Mucosa of descending colon (tissue), 3 donors: ENCODE measurements at regions not wholly inside any gene's neighbourhood (a gene's known extent, or its start where the extent isn't known, plus 50 kb on each side); places are given as distances from the start of the nearest gene placed in this dataset.

Source experiments
- ATAC-seq: fragments of 200-7000 bp; cut with Tn5 transposase; one replicate; pipeline ENCODE4 v1.9.1; 2020; ENCODE audit warnings: mild to moderate bottlenecking, moderate library complexity
- DNase-seq, 3 donors: peaks; one replicate each; pipeline ENCODE4 v3.0.0-alpha.2; 2020
- H3K36me3 ChIP-seq: fragments of 200-600 bp; one replicate; pipeline ENCODE4 v1.8.0; 2021; ENCODE audit warnings: low read depth, mild to moderate bottlenecking
- H3K4me1 ChIP-seq: fragments of 200-600 bp; one replicate; pipeline ENCODE4 v1.8.0; 2021; ENCODE audit warnings: low read depth, mild to moderate bottlenecking
- H3K4me3 ChIP-seq: fragments of 200-600 bp; one replicate; pipeline ENCODE4 v1.8.0; 2021; ENCODE audit warnings: mild to moderate bottlenecking
- H3K9me3 ChIP-seq: fragments of 200-600 bp; one replicate; pipeline ENCODE4 v1.8.0; 2021; ENCODE audit warnings: mild to moderate bottlenecking
- CTCF ChIP-seq: fragments of 200-600 bp; IDR thresholded peaks from one replicate; pipeline ENCODE4 v1.8.0; 2022; ENCODE audit warnings: antibody characterized with exemption, mild to moderate bottlenecking
- intact Hi-C, 2 donors: fragments of 100-400 bp; cut with DNase I in 1 of 2; cut with micrococcal nuclease in 1 of 2; formaldehyde crosslinking; loops; one replicate each; pipeline versions ENCODE4 v1.11.0 to v1.11.1; 2022; cut with DNase I, micrococcal nuclease
- donor health status: DM: no; HTN: no; CAD: no; lungs with moderate emphysema.
- donor health status: DM: no; HTN: no; CAD: no.
- donor health status: DM: no; HTN: yes; CAD: no.

GRCh38 chr4:130689181-130689580, 1593.2 kb downstream of the C4orf33 start:
- Histone ChIP-seq H3K4me3 (no peak overlapping the region), H3K9me3 (no peaks in the 10 kb centered on the region), H3K36me3 (no peaks in the 10 kb centered on the region), H3K4me1 (no peaks in the 10 kb centered on the region)
- ATAC-seq, result no peak
- intact Hi-C loops, result no loop called here
- no peak for TF ChIP-seq CTCF
- no peak for DNase-seq

GRCh38 chr4:130698251-130698650, 1602.3 kb downstream of the C4orf33 start:
- no peak for TF ChIP-seq CTCF
- H3K9me3 ChIP-seq, result no peaks in the 10 kb centered on the region
- intact Hi-C loops, result no loop called here
- H3K4me3 ChIP-seq, result no peak overlapping the region
- no peak for DNase-seq
- no peaks in the 10 kb centered on the region for H3K36me3 ChIP-seq
- no peaks in the 10 kb centered on the region for H3K4me1 ChIP-seq
- ATAC-seq, result no peak

GRCh38 chr4:130699004-130699403, 1603.1 kb downstream of the C4orf33 start:
- Histone ChIP-seq H3K9me3 (no peaks in the 10 kb centered on the region), H3K36me3 (no peaks in the 10 kb centered on the region), H3K4me3 (no peak overlapping the region), H3K4me1 (no peaks in the 10 kb centered on the region)
- TF ChIP-seq CTCF, result no peak
- ATAC-seq (no peak), DNase-seq (no peak)
- intact Hi-C loops, result no loop called here

- no peak for DNase-seq
- ATAC-seq, result no peak
- H3K36me3 ChIP-seq, result no peaks in the 10 kb centered on the region
- no peak overlapping the region for H3K4me3 ChIP-seq
- intact Hi-C loops, result no loop called here
- TF ChIP-seq CTCF, result no peak
- no peaks in the 10 kb centered on the region for H3K4me1 ChIP-seq
- no peaks in the 10 kb centered on the region for H3K9me3 ChIP-seq
Measured at GRCh38 chr4:130703211-130703935, 1607.4 kb downstream of the C4orf33 start.

GRCh38 chr4:130705023-130705422, 1609.1 kb downstream of the C4orf33 start:
- no peaks in the 10 kb centered on the region for H3K9me3 ChIP-seq
- no peak for TF ChIP-seq CTCF
- H3K4me1 ChIP-seq, result no peaks in the 10 kb centered on the region
- no peaks in the 10 kb centered on the region for H3K36me3 ChIP-seq
- no peak for DNase-seq
- intact Hi-C loops, result no loop called here
- ATAC-seq, result no peak
- H3K4me3 ChIP-seq, result no peak overlapping the region

GRCh38 chr4:130712038-130712437, 1616.1 kb downstream of the C4orf33 start:
- no peak for TF ChIP-seq CTCF
- H3K4me3 ChIP-seq, result no peak overlapping the region
- ATAC-seq, result no peak
- no peaks in the 10 kb centered on the region for H3K36me3 ChIP-seq
- no peak for DNase-seq
- H3K9me3 ChIP-seq, result no peaks in the 10 kb centered on the region
- intact Hi-C loops, result no loop called here
- no peaks in the 10 kb centered on the region for H3K4me1 ChIP-seq
